Mesothelial cell of epicardium (in vitro differentiated cells): ENCODE measurements at regions not wholly inside any gene's neighbourhood (a gene's known extent, or its start where the extent isn't known, plus 50 kb on each side); places are given as distances from the start of the nearest gene placed in this dataset.

Experiments used
- DNase-seq, 2 experiments: peaks; one replicate each; pipeline ENCODE4 v3.0.0; 2021; ENCODE audit warnings: low spot score in 2 of 2; ENCODE audit not compliant: unreplicated experiment in 2 of 2
- H3K27ac Mint-ChIP-seq: 2 replicates; pipeline ENCODE4 v1.8.0; 2021; ENCODE audit warnings: mixed read lengths
- H3K27me3 Mint-ChIP-seq: 2 replicates; pipeline ENCODE4 v1.8.0; 2021; ENCODE audit warnings: low read depth, mixed read lengths
- H3K36me3 Mint-ChIP-seq: 2 replicates; pipeline ENCODE4 v1.8.0; 2021; ENCODE audit warnings: mixed read lengths
- H3K4me1 Mint-ChIP-seq: 2 replicates; pipeline ENCODE4 v1.8.0; 2021; ENCODE audit warnings: mixed read lengths
- H3K4me3 Mint-ChIP-seq: 2 replicates; pipeline ENCODE4 v1.8.0; 2021; ENCODE audit warnings: mild to moderate bottlenecking, moderate library complexity, mixed read lengths
- H3K9me3 Mint-ChIP-seq: 2 replicates; pipeline ENCODE4 v1.8.0; 2021; ENCODE audit warnings: mixed read lengths
- CTCF ChIP-seq: fragments of 200-600 bp; sonication (generic); IDR thresholded peaks from one replicate; pipeline ENCODE4 v1.5.0; 2021; ENCODE audit warnings: antibody characterized with exemption; ENCODE audit not compliant: unreplicated experiment

DNA sequence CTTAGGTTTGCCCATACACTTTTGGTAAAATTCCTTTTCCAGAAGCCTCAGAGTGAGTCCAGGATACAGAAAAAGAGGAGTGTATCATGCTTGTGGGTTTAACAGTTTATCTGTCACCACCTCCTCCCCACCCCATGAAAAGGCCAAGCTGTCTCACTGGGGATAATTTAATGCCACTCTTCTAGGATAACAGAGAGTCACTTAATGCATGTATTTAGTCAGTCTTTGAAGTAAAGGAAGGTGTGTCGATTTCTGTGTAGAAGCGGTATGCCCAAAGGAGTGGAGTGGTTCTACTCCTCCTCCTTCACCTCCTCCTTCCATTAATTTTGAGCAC, 116.4 kb downstream of the QPCT start:
- H3K36me3 Mint-ChIP-seq: no peaks in the 10 kb centered on the region
- no peaks in the 10 kb centered on the region for H3K27me3 Mint-ChIP-seq
- no peak overlapping the region for H3K4me3 Mint-ChIP-seq
- peak overlapping the region; percentile 85 for H3K27ac Mint-ChIP-seq
- peaks cover 71% of the 10 kb centered on the region for H3K4me1 Mint-ChIP-seq
- peaks cover 11% of the 10 kb centered on the region for H3K9me3 Mint-ChIP-seq
- TF ChIP-seq CTCF: no peak
- DNase-seq: no peak

DNA sequence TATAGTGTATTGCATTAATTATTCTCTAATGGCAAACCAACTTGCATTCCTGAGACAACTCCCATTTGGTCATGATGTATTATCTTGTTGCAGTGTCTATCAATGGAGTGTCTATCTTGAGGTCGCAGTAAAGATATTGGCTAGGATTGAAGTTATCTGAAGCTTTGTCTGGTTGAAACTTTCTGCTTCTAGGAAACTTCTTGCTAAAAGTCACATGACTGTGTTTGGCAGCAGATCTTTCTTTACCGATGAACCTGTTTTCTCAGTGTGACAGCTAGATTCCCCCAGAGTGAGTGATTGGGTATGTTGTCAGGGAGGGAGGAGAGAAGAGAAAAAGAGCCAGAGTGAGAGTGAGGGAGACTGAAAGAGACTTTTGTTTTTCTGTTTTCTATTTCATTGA, 119.6 kb downstream of the QPCT start:
- Mint-ChIP-seq H3K4me3 (no peak overlapping the region), H3K27ac (peak overlapping the region; percentile 78), H3K27me3 (no peaks in the 10 kb centered on the region), H3K4me1 (peaks cover 48% of the 10 kb centered on the region), H3K36me3 (peaks cover 1% of the 10 kb centered on the region), H3K9me3 (peaks cover 18% of the 10 kb centered on the region)
- TF ChIP-seq CTCF: no peak
- no peak for DNase-seq

GRCh38 chr2:37466533-37467222, 122.2 kb downstream of the QPCT start:
- DNase-seq: no peak
- H3K27me3 Mint-ChIP-seq: no peaks in the 10 kb centered on the region
- TF ChIP-seq CTCF: no peak

DNA sequence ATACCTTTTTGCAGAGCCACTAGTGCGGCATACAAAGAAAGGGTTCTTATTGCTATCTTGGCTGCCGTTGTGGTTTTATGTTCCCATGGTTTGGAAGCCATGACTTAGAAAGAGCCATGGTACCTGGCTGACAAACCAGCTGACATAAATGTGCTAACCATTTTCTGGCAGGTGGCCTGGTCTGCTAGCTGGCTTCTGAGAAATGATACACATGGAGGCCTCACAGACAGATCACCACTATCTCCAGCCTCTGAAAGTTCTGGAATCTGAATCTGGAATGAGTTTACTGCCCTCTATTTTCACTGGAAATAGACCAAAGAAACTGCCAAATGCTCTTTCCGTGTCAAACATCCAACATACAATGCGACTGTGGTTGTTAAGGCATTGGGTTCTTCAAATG, 123.7 kb downstream of the QPCT start:
- H3K27me3 Mint-ChIP-seq: no peaks in the 10 kb centered on the region
- peaks cover 1% of the 10 kb centered on the region for H3K36me3 Mint-ChIP-seq
- H3K4me1 Mint-ChIP-seq: peaks cover 34% of the 10 kb centered on the region
- DNase-seq: no peak
- H3K4me3 Mint-ChIP-seq: no peak overlapping the region
- H3K9me3 Mint-ChIP-seq: peaks cover 12% of the 10 kb centered on the region
- no peak overlapping the region for H3K27ac Mint-ChIP-seq
- TF ChIP-seq CTCF: no peak

More at GRCh38 chr2:37466533-37467222, 122.2 kb downstream of the QPCT start:
- Mint-ChIP-seq H3K27ac (no peak overlapping the region), H3K4me3 (no peak overlapping the region), H3K9me3 (peaks cover 12% of the 10 kb centered on the region), H3K4me1 (peaks cover 23% of the 10 kb centered on the region), H3K36me3 (peaks cover 1% of the 10 kb centered on the region)

DNA sequence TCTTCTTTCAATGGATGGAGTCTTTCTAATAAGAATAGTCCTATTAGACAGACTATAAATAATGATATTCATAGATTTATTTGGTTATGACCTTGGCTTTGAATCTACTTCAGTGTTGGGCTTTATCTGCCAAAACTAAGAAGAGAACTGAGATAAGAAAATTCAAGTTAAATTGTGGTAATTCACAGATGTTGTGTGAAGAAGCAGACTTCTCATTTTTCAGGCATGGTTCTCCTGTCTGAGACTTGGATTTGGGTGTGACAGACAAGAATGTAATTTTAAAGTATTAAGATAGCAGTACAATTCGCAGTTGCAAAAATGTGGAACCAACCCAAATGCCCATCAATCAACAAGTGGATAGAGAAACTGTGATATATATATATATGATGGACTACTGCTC, 124.7 kb downstream of the QPCT start:
- no peak for TF ChIP-seq CTCF
- Mint-ChIP-seq H3K4me1 (peaks cover 34% of the 10 kb centered on the region), H3K9me3 (peaks cover 7% of the 10 kb centered on the region), H3K27me3 (no peaks in the 10 kb centered on the region), H3K27ac (no peak overlapping the region), H3K4me3 (no peak overlapping the region), H3K36me3 (peaks cover 1% of the 10 kb centered on the region)
- no peak for DNase-seq

GRCh38 chr2:37471104-37471503, 126.7 kb downstream of the QPCT start:
- Mint-ChIP-seq H3K4me1 (peaks cover 28% of the 10 kb centered on the region), H3K36me3 (peaks cover 1% of the 10 kb centered on the region), H3K27me3 (no peaks in the 10 kb centered on the region), H3K27ac (no peak overlapping the region), H3K9me3 (peaks cover 5% of the 10 kb centered on the region), H3K4me3 (no peak overlapping the region)
- no peak for TF ChIP-seq CTCF
- no peak for DNase-seq
